Esophagus muscularis mucosa (tissue), 4 donors: ENCODE measurements at regions not wholly inside any gene's neighbourhood (a gene's known extent, or its start where the extent isn't known, plus 50 kb on each side); places are given as distances from the start of the nearest gene placed in this dataset.

Source experiments
- DNase-seq: peaks from one replicate; pipeline ENCODE4 v3.0.0-alpha.2; 2017; ENCODE audit errors: extremely low spot score
- H3K27ac ChIP-seq, 4 donors: fragments of 200-600 bp; sonication (generic); replicated peaks in 1 of 4; 1 replicate in 3 of 4; 2 replicates in 1 of 4; pipeline ENCODE4 v1.5.1; 2016 to 2019; ENCODE audit warnings: mild to moderate bottlenecking in 1 of 4
- H3K27me3 ChIP-seq, 4 donors: fragments of 200-600 bp; sonication (generic); one replicate each; pipeline versions ENCODE4 v1.5.1 to v1.6.0; 2016 to 2019
- H3K36me3 ChIP-seq, 4 donors: fragments of 200-600 bp; sonication (generic); one replicate each; pipeline ENCODE4 v1.5.1; 2016 to 2019
- H3K4me1 ChIP-seq, 4 donors: fragments of 200-600 bp; sonication (generic); one replicate each; pipeline ENCODE4 v1.5.1; 2016 to 2019
- H3K4me3 ChIP-seq, 4 donors: fragments of 200-600 bp; sonication (generic); 1 replicate in 2 of 4; 2 replicates in 2 of 4; pipeline ENCODE4 v1.5.1; 2016 to 2019; ENCODE audit warnings: mild to moderate bottlenecking in 4 of 4, moderate library complexity in 1 of 4
- H3K9me3 ChIP-seq, 4 donors: fragments of 200-600 bp; sonication (generic); 1 replicate in 3 of 4; 2 replicates in 1 of 4; pipeline ENCODE4 v1.5.1; 2016 to 2019
- CTCF ChIP-seq, 3 experiments: fragments of 200-600 bp in 2 of 3; fragments of 450-650 bp in 1 of 3; sonication (generic) in 2 of 3; IDR thresholded peaks; one replicate each; pipeline ENCODE4 v1.5.1; 2017 to 2019; ENCODE audit warnings: antibody characterized with exemption in 3 of 3, mild to moderate bottlenecking in 2 of 3, moderate library complexity in 1 of 3
- EP300 ChIP-seq: sonication (generic); formaldehyde crosslinking; IDR thresholded peaks from one replicate; pipeline ENCODE4 v1.6.1; 2017; ENCODE audit warnings: antibody characterized with exemption
- POLR2A ChIP-seq: fragments of 450-650 bp; IDR thresholded peaks from one replicate; pipeline ENCODE4 v1.6.1; 2017; ENCODE audit warnings: antibody characterized with exemption, moderate library complexity, mild to moderate bottlenecking, low read depth
- POLR2AphosphoS5 ChIP-seq, 2 donors: sonication (generic); formaldehyde crosslinking; IDR thresholded peaks; one replicate each; pipeline ENCODE4 v1.6.1; 2017; ENCODE audit warnings: antibody characterized with exemption in 2 of 2
- WGBS: methylation state at CpG from one replicate; pipeline ENCODE4 v1.1.5; 2018; 5-methylcytosine and 5-hydroxymethylcytosine counted together
- intact Hi-C: fragments of 100-400 bp; cut with DNase I; formaldehyde crosslinking; loops from one replicate; pipeline ENCODE4 v1.15.1; 2023

- H3K4me1 ChIP-seq = no peaks in the 10 kb centered on the region
These were observed 79.7 kb upstream of the ACKR3 start for GRCh38 chr2:236489895-236490404.

GRCh38 chr2:236496340-236496739, 73.3 kb upstream of the ACKR3 start:
- Histone ChIP-seq H3K36me3 (no peaks in the 10 kb centered on the region), H3K27me3 (no peaks in the 10 kb centered on the region), H3K9me3 (no peaks in the 10 kb centered on the region), H3K4me3 (no peak overlapping the region), H3K27ac (no peak overlapping the region), H3K4me1 (no peaks in the 10 kb centered on the region)
- TF ChIP-seq CTCF (IDR thresholded peaks at IDR 0.05) (no peak), EP300 (no peak), POLR2A (no peak), POLR2AphosphoS5 (IDR thresholded peaks at IDR 0.05) (no peak)
- WGBS = 82% methylated on average over 9 of the region's 9 CpGs
- intact Hi-C loops = no loop called here
- no peak for DNase-seq

More at GRCh38 chr2:236489895-236490404, 79.7 kb upstream of the ACKR3 start:
- H3K27ac ChIP-seq = no peak overlapping the region
- DNase-seq = no peak
- no peak overlapping the region for H3K4me3 ChIP-seq
- H3K9me3 ChIP-seq = no peaks in the 10 kb centered on the region
- H3K36me3 ChIP-seq = no peaks in the 10 kb centered on the region
- intact Hi-C loops = no loop called here
- 79% methylated on average over 3 of the region's 3 CpGs for WGBS
- TF ChIP-seq CTCF (IDR thresholded peaks at IDR 0.05) = no peak
- H3K27me3 ChIP-seq = no peaks in the 10 kb centered on the region

GRCh38 chr2:236498369-236498768, 71.3 kb upstream of the ACKR3 start:
- Histone ChIP-seq H3K27ac (no peak overlapping the region), H3K4me1 (no peaks in the 10 kb centered on the region), H3K27me3 (peaks cover 0 to 2% (median 0%) of the 10 kb centered on the region in 4 donors), H3K4me3 (no peak overlapping the region), H3K9me3 (no peaks in the 10 kb centered on the region), H3K36me3 (no peaks in the 10 kb centered on the region)
- TF ChIP-seq EP300 = no peak
- TF ChIP-seq POLR2AphosphoS5 (IDR thresholded peaks at IDR 0.05) = no peak
- TF ChIP-seq CTCF (IDR thresholded peaks at IDR 0.05) = no peak
- TF ChIP-seq POLR2A = no peak
- intact Hi-C loops = no loop called here
- DNase-seq = no peak
- 81% methylated on average over 7 of the region's 7 CpGs for WGBS

- intact Hi-C loops = no loop called here
- Histone ChIP-seq H3K36me3 (no peaks in the 10 kb centered on the region), H3K27ac (no peak overlapping the region), H3K9me3 (no peaks in the 10 kb centered on the region), H3K27me3 (peaks cover 0 to 5% (median 0%) of the 10 kb centered on the region in 4 donors), H3K4me1 (no peaks in the 10 kb centered on the region), H3K4me3 (no peak overlapping the region)
- DNase-seq = no peak
- no peak for TF ChIP-seq EP300
- no peak for TF ChIP-seq CTCF (IDR thresholded peaks at IDR 0.05)
- TF ChIP-seq POLR2AphosphoS5 (IDR thresholded peaks at IDR 0.05) = no peak
- no peak for TF ChIP-seq POLR2A
- 74% methylated on average over 14 of the region's 14 CpGs for WGBS
These were observed 69.7 kb upstream of the ACKR3 start for GRCh38 chr2:236499691-236500578.
